WI38 (cell line): ENCODE measurements at regions not wholly inside any gene's neighbourhood (a gene's known extent, or its start where the extent isn't known, plus 50 kb on each side); places are given as distances from the start of the nearest gene placed in this dataset.
"Not testable (repeated sequence)": the region's sequence is repeated elsewhere in the genome, so short reads cannot be mapped to it uniquely, and the experiment has no call there.

Source experiments
- H3K4me3 ChIP-seq: 2 replicates; pipeline ENCODE4 v1.5.1; 2011; ENCODE audit warnings: low read depth, mild to moderate bottlenecking, control low read depth, low read length
- CTCF ChIP-seq: IDR thresholded peaks from 2 replicates; pipeline ENCODE4 v1.5.1; 2012; ENCODE audit warnings: low read depth, mild to moderate bottlenecking, control low read depth, low read length

GRCh38 chr10:29378106-29378505, 89.2 kb downstream of the LYZL1 start:
- H3K4me3 ChIP-seq = no peak overlapping the region
- no peak for TF ChIP-seq CTCF

GRCh38 chr10:29379208-29379607, 90.3 kb downstream of the LYZL1 start:
- no peak for TF ChIP-seq CTCF
- no peak overlapping the region for H3K4me3 ChIP-seq

GRCh38 chr10:29379777-29380598, 91.1 kb downstream of the LYZL1 start:
- not testable (repeated sequence) for H3K4me3 ChIP-seq

DNA sequence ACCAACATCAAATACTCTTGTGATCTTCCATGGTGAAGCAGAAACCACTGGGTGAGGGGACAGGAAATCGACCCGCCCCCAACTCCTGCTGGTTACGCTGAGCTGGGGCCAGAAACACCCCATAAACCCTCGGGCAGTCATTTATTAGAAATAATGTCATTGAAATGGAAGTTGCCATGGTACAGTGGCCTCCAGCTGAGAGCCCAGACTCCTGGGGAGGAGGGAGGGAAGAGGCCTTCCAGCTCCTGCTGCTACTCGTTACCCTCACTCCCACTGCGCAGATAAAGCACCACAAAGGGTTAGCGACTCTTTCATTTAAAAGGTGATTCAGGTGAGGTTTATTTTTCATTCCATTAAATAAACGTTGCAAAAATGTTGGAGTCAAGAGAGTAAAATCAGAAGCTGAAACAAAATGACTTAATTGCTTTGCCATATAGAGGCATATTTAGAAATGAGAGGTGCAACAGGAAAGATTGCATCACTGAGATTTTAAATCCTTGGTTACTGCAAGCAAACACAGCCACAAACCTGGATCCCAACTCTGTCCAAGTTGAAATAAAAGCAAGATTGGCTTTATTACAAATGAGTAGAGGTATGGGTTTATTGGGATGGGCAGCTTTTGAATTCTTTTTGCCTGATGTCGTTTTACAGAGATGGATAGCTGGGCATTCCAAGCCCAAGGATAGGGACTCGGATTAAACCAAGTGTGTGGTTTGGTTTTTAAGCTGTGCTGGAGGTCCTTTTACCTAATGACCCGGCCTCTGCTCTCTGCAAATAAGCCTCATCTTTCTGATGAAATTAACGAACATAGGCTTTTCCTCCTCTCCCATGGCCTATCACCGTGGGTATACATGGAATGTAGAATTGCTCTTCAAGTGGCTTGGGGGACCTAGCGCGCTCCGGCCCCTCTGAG, 92.0 kb downstream of the LYZL1 start:
- not testable (repeated sequence) for H3K4me3 ChIP-seq

DNA sequence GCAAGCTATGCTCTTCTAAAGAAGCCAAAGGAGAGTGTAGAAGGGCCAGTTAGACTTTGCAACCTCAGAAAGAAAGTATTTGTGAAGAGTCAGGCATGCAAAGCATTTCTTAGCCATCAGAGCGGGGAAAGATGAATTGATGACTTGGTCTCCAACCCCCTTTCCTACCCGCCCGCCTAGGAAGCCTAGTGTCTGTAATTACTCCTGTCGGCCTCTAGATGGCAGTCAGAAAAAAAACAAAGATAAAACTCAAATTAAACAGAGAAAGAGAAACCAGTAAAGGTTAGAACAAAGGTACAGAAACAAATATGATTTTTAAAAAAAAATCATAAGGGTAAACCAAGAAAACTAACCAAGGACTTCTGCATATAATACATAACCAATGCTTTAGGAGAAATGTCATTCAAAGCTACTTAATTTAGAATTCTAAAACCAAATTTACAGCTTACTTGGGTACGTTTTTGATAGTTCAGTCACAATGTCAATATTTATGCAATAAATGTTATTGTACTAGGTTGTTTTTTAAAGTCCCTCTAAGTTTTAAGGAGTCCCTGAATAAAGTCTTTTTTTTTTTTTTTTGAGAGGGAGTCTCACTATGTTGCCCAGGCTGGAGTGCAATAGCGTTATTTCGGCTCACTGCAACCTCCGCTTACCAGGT, 97.6 kb downstream of the LYZL1 start:
- no peak overlapping the region for H3K4me3 ChIP-seq
- peak; percentile 71; the same call in 1 of the 2 replicates for TF ChIP-seq CTCF

DNA sequence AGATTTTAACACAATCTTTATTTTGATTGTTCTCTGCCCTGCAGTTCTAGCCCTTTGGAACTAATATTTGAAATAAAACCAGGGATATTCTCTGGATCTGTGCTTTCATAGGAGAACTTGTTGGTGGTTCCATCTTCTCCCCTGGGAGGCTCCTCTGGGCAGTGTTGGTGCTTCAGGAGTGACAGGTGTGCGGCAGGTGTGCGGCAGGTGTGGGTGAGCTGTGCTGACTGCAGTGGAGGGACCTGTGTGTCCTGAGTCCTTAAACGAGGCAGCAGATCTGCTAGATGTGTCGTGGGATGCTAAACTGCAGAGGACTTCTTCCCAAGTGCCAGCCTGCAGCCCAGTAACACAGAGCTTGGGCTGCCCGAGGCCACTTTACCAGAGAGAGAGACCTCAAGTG, 98.4 kb downstream of the LYZL1 start:
- TF ChIP-seq CTCF = no peak
- H3K4me3 ChIP-seq = no peak overlapping the region

- not testable (repeated sequence) for H3K4me3 ChIP-seq
Measured at GRCh38 chr10:29388112-29388511, 99.2 kb downstream of the LYZL1 start.

DNA sequence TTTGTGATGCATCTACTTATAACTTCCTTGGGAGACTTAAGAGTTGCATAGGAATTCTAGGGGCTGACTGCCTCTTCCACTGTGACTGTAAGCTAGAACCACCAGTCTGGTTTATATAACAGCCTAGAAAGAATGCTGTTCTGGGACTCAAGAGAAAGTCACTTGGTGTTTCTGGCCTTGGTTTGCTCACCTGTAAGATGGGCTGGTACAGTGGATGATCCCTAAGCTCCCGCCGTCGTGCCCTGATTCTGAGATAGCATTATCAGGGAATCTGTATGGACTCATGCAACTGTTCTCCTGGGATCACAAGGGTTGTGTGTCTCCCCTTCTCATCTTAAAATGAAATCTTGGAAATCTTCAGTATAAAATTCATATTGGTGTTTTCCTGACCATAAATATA, 100.6 kb downstream of the LYZL1 start:
- no peak for TF ChIP-seq CTCF
- H3K4me3 ChIP-seq = no peak overlapping the region
